NCI-H146 treated with DMSO at 0.1 percent for 48 hours (cell line): ENCODE measurements at regions not wholly inside any gene's neighbourhood (a gene's known extent, or its start where the extent isn't known, plus 50 kb on each side); places are given as distances from the start of the nearest gene placed in this dataset.

ENCODE experiments used
- DNase-seq: peaks from one replicate; lab custom pipeline; 2025; ENCODE audit not compliant: unreplicated experiment; lab: John Stamatoyannopoulos, UW

GRCh38 chr1:239914751-239915231 is 176.9 kb upstream of the FMN2 start:
- DNase-seq, result no peak

GRCh38 chr1:239918634-239919033 is 173.0 kb upstream of the FMN2 start:
- no peak for DNase-seq

GRCh38 chr1:239920214-239920613 is 171.5 kb upstream of the FMN2 start:
- DNase-seq, result no peak

GRCh38 chr1:239922778-239923522 is 168.7 kb upstream of the FMN2 start:
- no peak for DNase-seq

- DNase-seq, result no peak
Observed at GRCh38 chr1:239924741-239925350, 166.8 kb upstream of the FMN2 start.

DNA sequence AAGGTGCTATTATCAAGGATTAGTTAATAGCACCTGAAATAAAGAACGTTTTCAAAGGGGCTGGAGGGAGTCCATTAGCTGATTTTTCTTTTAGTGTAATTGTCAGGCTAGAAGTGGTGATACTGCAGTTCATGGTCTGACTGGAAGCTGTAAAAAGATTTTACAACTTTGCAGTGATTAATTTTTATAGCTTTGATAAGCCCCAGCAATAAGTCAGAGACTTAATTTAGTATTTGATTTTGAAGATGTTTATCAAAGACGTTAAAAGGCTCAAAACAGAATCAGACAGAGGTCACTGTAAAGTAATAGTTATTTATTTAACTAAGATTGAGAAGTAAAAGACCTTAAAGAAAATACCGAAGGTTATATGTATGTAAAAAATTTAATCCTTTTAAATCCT is 165.5 kb upstream of the FMN2 start:
- no peak for DNase-seq

DNA sequence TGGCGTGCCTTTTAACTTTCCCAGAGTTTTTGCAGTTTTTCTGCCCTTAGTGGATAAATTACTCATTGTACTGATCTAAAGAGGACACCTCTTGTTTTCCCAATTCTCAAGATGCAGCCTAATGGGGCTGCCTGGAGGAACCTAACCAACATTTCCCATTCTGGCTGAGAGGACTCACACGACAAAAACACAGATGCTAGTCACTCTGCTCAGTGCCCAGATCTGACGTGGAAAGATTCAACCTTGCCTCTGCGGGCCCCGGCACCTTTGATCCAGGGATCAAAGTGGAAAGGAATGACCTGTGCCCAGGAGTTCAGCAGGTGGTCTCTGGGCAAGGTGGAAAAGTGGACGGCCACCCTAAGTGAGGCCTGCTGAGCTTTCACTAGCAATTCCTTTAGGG is 162.4 kb upstream of the FMN2 start:
- DNase-seq, result no peak

- DNase-seq, result no peak
Observed at GRCh38 chr1:239930686-239931262, 160.9 kb upstream of the FMN2 start.

- no peak for DNase-seq
Observed at GRCh38 chr1:239931341-239931740, 160.3 kb upstream of the FMN2 start.

GRCh38 chr1:239939602-239940001 is 152.1 kb upstream of the FMN2 start:
- DNase-seq, result no peak

DNA sequence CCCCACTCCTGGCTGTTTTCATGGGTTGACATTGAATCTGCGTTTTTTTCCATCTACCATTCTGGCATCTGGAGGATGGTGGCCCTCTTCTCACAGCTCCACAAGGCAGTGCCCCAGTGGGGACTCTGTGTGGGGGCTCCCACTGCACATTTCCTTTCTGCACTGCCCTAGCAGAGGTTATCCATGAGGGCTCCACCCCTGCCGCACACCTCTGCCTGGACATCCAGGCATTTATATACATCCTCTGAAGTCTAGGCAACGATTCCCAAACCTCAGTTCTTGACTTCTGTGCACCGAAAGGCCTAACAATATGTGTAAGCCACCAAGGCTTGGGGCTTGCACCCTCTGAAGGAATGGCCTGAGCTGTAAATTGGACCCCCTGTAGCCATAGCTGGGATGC is 147.9 kb upstream of the FMN2 start:
- DNase-seq, result no peak

DNA sequence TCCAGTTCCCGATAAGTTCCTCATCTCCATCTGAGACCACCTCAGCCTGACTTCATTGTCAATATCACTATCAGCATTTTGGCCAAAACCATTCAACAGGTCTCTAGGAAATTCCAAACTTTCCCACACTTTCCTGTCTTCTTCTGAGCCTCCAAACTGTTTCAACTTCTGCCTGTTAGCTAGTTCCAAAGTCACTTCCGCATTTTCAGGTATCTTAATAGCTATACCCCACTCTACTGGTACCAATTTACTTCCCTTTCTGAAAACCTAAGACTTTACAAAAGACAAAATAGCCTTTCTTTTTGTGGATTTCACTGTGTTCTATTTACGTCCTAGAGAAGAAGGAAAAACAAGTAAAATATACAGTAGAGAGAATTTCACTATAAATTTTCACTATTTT is 147.0 kb upstream of the FMN2 start:
- DNase-seq, result no peak

GRCh38 chr1:239947801-239948200 is 143.9 kb upstream of the FMN2 start:
- DNase-seq, result no peak

GRCh38 chr1:239951511-239952140 is 140.1 kb upstream of the FMN2 start:
- peak; percentile 32 for DNase-seq

DNA sequence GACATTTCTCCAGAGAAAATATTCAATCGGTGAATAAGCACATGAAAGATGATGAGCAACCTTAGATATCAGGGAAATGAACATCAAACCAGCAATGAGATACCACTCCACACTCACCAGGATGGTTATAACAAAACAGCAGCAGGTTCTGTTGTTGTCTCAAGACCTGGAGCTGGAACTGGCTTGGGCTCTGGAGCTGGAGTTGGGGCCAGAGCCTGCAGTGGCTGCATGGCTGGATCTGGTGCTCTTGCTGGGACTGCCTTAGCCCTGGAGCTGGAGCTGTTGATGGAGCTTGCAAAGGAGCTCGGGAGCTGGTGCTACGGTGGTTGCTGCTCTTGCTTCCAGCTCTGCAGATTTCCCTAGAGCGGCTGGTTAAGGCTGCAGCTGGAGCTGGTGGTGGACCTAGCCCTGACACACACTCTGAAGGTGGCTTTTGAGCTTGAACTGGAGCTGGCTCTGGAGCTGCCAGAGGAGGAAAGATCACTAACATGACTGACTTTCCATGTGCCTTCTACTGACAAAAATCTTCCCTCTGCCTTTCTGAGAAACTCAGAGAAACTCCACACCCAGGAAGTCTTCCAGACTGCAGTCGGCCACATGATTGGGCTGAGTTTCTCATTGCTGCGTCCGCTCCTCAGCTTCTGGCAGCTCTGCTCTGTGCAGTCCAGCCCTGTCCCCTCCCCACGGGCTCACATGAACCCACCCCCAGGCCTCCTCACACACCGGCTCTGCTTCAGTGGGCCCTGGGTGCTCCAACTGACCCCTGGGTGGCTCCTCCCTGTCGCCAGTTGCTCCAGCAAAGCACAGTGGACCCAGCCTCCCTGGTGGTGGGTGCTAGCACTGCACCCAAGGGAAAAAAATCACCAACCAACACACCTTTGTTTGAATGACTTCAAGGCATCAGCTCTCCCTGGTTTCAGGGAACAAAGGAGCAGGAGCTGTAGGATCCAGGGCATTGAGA is 139.1 kb upstream of the FMN2 start:
- no peak for DNase-seq

GRCh38 chr1:239954836-239955235 is 136.8 kb upstream of the FMN2 start:
- DNase-seq, result no peak

GRCh38 chr1:239955431-239955830 is 136.3 kb upstream of the FMN2 start:
- DNase-seq, result no peak

- DNase-seq, result no peak
Observed at GRCh38 chr1:239956263-239956662, 135.4 kb upstream of the FMN2 start.

GRCh38 chr1:239958063-239958462 is 133.6 kb upstream of the FMN2 start:
- DNase-seq, result no peak

GRCh38 chr1:239960366-239960765 is 131.3 kb upstream of the FMN2 start:
- DNase-seq, result no peak

DNA sequence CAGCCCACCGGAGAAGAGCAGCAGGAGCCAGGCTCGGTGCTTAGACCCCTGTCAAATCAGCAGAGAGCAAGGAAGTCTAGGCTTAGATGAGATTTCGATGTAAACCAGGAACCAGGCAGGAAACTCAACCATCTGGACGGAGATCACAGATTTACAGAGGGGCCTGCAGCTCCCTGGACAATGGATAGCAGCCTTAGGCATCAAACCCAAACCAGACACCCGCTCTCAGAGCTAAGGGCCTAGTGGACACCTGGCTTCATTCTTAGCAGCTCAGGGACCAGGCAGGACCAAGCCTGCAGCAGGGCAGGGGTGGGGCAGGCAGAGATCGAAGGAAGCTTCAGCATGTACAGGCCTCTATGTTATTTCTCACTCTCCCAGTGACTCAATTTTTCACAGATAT is 127.8 kb upstream of the FMN2 start:
- DNase-seq, result no peak
